GM21381 (cell line): ENCODE measurements at regions not wholly inside any gene's neighbourhood (a gene's known extent, or its start where the extent isn't known, plus 50 kb on each side); places are given as distances from the start of the nearest gene placed in this dataset.
"Not testable (repeated sequence)": the region's sequence is repeated elsewhere in the genome, so short reads cannot be mapped to it uniquely, and the experiment has no call there.

Experiments used
- ATAC-seq: cut with Tn5 transposase; IDR thresholded peaks from one replicate; pipeline ENCODE4 v1.9.1; 2021; ENCODE audit warnings: mild to moderate bottlenecking, moderate library complexity; ENCODE audit not compliant: unreplicated experiment

- no peak for ATAC-seq
Measured at GRCh38 chr4:64857198-64857597, 447.9 kb upstream of the TECRL start.

GRCh38 chr4:64846417-64846816 is 437.2 kb upstream of the TECRL start:
- no peak for ATAC-seq

- no peak for ATAC-seq
Measured at GRCh38 chr4:64829749-64830148, 420.5 kb upstream of the TECRL start.

GRCh38 chr4:64824591-64824990 is 415.3 kb upstream of the TECRL start:
- ATAC-seq, result no peak

- no peak for ATAC-seq
Measured at GRCh38 chr4:64822405-64822804, 413.2 kb upstream of the TECRL start.

GRCh38 chr4:64821219-64821976 is 412.1 kb upstream of the TECRL start:
- no peak for ATAC-seq

GRCh38 chr4:64814616-64815015 is 405.4 kb upstream of the TECRL start:
- ATAC-seq, result no peak

- ATAC-seq, result no peak
Measured at GRCh38 chr4:64807821-64808220, 398.6 kb upstream of the TECRL start.

GRCh38 chr4:64799751-64800150 is 390.5 kb upstream of the TECRL start:
- no peak for ATAC-seq

GRCh38 chr4:64798828-64799227 is 389.6 kb upstream of the TECRL start:
- not testable (repeated sequence) for ATAC-seq

- ATAC-seq, result no peak
Measured at GRCh38 chr4:64796581-64796980, 387.3 kb upstream of the TECRL start.

GRCh38 chr4:64784125-64784524 is 374.9 kb upstream of the TECRL start:
- no peak for ATAC-seq

- no peak for ATAC-seq
Measured at GRCh38 chr4:64781737-64782326, 372.6 kb upstream of the TECRL start.

- no peak for ATAC-seq
Measured at GRCh38 chr4:64780664-64781063, 371.4 kb upstream of the TECRL start.

- ATAC-seq, result no peak
Measured at GRCh38 chr4:64777286-64777685, 368.0 kb upstream of the TECRL start.

- no peak for ATAC-seq
Measured at GRCh38 chr4:64776820-64777219, 367.6 kb upstream of the TECRL start.

- ATAC-seq, result no peak
Measured at GRCh38 chr4:64774626-64775025, 365.4 kb upstream of the TECRL start.

GRCh38 chr4:64771149-64771548 is 361.9 kb upstream of the TECRL start:
- ATAC-seq, result no peak

- no peak for ATAC-seq
Measured at GRCh38 chr4:64767547-64767946, 358.3 kb upstream of the TECRL start.

GRCh38 chr4:64766565-64766964 is 357.3 kb upstream of the TECRL start:
- ATAC-seq, result no peak

GRCh38 chr4:64756016-64756415 is 346.8 kb upstream of the TECRL start:
- ATAC-seq, result no peak

- no peak for ATAC-seq
Measured at GRCh38 chr4:64747919-64748715, 338.9 kb upstream of the TECRL start.
